HG03460 (cell line): ENCODE measurements at regions not wholly inside any gene's neighbourhood (a gene's known extent, or its start where the extent isn't known, plus 50 kb on each side); places are given as distances from the start of the nearest gene placed in this dataset.

Experiments used
- ATAC-seq: cut with Tn5 transposase; IDR thresholded peaks from one replicate; pipeline ENCODE4 v1.9.1; 2021; ENCODE audit not compliant: unreplicated experiment

GRCh38 chr1:55276671-55277376 lies 61.7 kb upstream of the USP24 start:
- ATAC-seq = no peak

DNA sequence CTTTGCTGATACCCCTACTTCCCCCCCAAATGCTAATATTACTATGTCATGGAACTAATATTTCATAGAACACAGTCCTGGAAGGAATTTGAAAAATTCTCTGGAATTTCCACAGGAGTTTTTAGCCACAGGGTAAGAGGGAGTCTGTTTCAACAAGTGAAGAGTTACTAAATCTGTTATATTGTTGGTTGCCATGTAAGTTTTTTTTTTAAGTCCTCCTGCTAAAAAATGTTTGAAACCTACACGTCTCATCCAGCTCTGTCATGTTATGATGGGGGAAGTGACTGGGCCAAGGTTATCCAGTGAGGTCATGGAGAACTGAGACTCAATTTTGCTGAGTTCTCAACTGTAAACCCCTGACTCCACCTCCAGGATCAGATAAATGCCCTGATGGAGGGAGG lies 60.8 kb upstream of the USP24 start:
- ATAC-seq = no peak

- ATAC-seq = no peak
Measured at GRCh38 chr1:55275151-55275748, 60.1 kb upstream of the USP24 start.

DNA sequence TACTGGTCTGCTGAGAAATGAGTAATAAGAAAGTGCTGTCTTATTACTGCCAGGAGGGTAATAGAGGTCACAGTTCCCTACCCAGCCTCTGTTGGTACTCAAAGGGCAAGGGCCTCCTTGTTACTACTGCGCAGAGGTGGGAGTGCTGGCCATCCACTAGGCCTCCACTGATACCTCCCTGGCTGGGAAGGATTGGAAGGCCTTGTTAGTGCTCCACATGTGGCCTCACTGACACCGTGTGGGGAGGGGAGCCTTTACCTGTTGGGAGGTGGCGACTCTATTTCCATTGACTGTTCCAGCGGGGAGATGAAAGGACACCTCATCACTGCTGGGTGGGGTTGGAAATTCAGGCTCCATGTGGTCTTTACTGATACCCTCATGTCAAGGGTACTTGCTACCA lies 57.8 kb upstream of the USP24 start:
- no peak for ATAC-seq
